ENCODE measurements at regions not wholly inside any gene's neighbourhood (a gene's known extent, or its start where the extent isn't known, plus 50 kb on each side); places are given as distances from the start of the nearest gene placed in this dataset.
A peak's percentile ranks its signal among the peaks of the same experiment; 100 is the strongest.

DNA sequence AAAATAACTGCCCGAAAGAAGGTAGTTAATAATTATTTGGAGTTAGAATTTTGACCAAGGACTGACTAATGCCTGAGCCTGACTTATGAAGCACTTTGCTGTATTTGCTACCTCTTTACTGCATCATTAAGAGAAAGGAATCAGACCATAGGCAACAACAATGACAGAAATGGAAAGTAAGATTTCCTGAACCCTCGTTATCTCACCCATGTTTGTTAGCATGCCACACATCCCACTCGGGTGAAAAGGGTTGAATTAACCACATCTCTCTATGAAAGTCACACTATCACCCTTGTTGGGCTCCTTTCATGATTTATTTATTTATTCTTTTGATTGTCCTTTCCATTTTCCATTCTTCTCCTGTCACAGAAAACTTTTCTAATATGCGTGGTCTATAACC, 59.6 kb downstream of the OLIG3 start:
- DNase-seq (ENCODE audit: low read depth in 3 of 3): no peak

DNA sequence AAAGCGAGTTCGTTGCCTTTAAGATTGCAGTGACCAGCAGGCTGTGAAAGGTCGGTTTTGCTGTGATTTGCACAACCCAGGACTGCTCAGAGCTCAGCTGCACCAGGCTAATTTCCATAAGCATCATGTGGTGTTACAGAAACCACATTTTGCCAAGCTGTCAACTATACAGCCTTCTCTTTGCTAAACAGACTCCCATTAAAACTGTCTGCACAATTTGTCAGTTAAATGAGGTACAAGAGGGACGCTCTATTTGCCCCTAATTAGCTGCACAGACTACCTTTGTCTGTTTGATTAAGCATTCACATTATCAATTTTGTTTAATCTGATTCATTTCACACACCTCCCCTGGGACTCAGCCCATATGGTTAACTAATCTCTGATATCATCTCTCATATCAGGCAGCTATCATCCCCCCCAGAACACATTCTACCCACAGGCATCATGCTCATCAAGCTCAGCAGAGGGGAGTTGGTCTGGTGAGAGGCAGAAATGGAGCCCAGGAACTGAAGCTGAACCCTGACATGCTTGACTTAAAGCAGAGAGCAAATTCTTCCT, 62.1 kb downstream of the OLIG3 start:
- no peak for DNase-seq (ENCODE audit: low read depth in 3 of 3)

GRCh38 chr6:137430954-137431353, 63.2 kb downstream of the OLIG3 start:
- DNase-seq (ENCODE audit: low read depth in 3 of 3): no peak

- no peak for DNase-seq (ENCODE audit: low read depth in 3 of 3)
Measured at GRCh38 chr6:137427656-137428290, 66.4 kb downstream of the OLIG3 start.

DNA sequence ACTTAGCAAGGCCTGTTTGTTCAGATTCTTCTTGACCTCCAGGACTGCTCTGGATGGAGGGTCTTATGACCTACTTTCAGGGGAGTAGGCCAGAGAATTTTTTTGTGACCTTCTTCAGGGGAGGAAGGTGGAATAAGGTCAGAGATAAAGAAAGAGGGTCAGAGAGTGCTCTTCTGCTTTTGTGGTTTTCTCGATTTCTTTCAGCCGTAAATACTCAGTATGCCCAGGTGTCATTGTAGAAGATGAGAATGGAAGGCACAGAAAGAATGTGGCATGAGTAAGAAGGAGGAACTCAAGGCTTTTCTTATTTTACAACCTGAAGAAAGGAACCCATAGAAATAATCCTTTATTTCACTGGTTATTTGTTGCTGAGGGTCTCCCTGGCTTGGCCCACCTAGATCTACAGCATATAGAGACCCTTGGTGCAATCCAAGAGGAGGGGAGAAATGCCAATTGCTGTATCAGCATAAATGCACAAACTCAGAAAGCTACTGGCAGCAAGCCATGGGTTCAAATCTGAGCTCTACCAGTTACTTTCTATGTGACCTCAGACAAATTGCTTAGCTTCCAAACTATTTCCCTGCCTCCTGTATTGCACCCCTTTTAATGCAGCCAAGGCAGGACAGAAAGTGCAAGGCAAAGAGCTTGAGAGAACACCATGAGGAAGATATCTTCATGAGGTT, 68.0 kb downstream of the OLIG3 start:
- DNase-seq (ENCODE audit: low read depth in 3 of 3): no peak

GRCh38 chr6:137424251-137424650, 69.9 kb downstream of the OLIG3 start:
- DNase-seq (ENCODE audit: low read depth in 3 of 3): no peak

DNA sequence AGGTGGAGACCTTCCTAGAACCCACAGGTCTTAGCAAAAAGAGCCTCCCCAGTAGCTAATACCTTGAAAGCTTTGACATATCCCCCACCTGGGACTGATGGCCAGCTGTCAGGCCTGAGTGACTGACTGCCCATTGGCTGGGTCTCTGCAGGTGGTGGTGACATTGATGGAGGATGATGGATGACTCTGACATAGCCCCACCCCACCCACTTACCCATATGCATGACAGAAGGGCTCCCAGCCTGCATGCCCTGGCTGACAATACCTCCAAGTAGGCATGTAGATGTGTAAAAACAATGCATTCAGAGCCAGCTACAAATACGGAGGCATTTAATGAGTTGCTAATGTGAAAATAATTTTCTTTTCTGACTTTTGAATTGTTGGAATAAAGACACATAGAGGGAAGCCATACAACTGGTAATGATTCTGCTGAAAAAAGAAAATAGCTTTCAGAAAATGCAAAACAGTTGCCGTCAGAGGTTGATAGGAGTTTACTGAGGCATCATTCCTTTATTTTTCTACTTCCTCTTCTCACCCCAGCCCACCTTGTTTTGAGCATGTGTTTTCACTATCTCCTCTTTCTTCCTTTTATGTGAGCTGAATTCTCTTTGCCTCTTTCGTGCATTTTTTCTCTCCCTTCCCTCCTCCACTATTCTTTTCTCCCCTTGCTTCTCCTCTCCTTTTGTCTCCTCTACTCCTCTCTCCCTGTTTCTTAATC, 70.6 kb downstream of the OLIG3 start:
- no peak for DNase-seq (ENCODE audit: low read depth in 3 of 3)

DNA sequence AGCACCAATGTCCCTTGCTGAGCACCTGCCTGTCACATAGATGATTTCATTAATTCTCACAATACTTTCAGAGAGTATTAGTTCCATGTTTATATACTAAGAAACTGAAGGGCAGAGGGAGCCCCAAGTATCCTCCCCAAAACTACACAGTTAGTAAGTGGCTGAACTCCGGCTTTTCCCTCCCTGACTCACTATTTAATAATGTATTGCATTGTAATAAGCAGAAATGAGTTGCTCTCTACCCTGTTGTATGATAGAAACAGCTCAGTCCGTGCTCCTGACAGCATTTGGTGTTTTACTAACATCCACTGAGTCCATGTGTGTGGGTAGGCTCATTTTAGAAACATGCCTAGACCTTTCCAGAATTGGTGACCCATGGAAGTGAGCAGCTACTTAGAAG, 76.8 kb downstream of the OLIG3 start:
- DNase-seq (ENCODE audit: low read depth in 3 of 3): no peak

DNA sequence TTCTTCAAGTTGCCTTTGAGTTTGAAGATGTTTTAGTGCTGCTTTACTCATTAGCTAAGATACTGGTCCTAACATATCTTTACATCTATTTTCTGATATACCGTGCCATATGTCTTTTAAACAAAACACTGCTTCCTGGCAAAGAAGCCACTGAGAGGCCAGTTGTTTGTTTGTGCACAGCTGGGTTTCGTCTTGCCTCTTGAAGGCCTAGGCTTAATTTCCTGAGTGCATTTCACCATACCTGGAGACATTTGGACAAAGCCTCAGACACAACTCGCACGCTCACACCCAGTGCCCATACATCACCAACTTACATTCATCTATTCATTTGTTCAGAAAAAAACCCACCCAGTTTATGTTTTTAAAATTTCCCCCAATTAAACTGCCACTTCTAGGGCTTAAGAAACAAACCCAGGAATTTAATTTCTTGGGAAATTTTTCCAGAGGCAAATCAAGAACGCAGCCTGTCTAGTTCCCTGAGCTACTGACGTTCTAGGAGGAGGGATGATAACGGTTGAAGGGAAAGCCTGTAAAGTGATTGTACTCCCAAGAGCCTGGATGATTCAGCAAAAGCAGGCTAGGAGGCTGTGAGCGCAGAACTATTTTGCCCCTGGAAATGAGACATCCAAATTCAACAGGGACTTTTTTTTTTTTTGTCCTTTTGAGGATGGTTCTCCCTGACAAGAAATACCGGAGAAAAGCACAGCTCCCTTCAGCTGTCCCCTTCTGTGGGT, 77.7 kb downstream of the OLIG3 start:
- no peak for DNase-seq (ENCODE audit: low read depth in 3 of 3)

DNA sequence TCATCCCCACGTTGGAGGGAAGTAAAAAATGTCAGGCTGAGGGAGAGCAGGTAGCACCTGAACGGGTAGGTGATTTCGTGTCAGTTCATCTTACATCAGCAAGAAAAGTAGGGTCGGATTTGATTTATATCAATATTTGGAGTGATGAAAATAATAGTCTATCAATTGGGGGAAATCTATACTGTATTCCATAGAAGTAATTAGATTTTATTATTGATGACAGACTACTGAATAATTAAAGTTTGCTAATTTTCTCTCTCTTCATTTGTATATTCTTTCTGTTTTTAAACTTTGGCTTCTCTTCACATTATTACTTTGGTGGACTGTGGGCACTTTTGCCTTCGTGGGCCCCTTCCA, 78.4 kb downstream of the OLIG3 start:
- no peak for DNase-seq (ENCODE audit: low read depth in 3 of 3)

GRCh38 chr6:137415127-137415833, 78.9 kb downstream of the OLIG3 start:
- DNase-seq (ENCODE audit: low read depth in 3 of 3): peak; percentile 21 to 34 (median 33)

DNA sequence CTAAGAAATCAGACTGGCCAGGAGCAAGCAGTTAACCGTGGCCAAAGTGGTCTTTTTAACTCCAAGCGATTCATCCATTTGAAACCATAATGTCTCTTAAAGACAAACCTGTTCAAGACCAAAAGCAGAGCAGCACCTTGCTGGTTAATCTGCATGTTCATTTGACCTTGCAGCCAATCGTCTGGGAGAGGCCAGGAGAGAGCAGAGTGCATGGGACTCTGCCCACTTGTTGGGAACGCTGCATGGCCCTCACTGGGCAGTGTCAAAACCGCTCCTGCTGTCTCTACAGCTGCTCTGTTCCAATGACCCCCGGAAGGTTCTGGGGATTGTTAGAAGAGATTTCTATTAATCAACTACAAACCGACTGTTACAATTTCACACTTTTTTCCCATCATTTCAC, 79.6 kb downstream of the OLIG3 start:
- no peak for DNase-seq (ENCODE audit: low read depth in 3 of 3)

DNA sequence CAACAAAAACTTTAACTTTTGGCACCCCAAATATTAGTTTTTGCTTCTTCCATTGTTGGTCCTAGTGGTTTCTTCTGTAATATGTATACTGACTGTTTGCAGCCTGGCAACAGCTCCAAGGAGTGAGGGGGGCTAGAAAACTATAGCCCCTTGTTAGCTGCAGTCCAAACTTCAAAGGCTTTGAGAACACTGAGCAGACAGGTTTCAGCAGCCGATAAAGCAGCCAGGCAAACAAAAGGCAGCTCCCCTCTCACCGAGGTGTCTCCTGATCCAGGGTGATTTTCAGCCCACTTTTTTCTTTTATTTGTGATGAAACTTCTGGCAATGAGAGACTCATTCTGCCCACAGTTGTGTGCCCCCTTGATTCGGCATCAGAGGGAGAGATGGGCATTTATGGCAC, 80.7 kb downstream of the OLIG3 start:
- no peak for DNase-seq (ENCODE audit: low read depth in 3 of 3)

DNA sequence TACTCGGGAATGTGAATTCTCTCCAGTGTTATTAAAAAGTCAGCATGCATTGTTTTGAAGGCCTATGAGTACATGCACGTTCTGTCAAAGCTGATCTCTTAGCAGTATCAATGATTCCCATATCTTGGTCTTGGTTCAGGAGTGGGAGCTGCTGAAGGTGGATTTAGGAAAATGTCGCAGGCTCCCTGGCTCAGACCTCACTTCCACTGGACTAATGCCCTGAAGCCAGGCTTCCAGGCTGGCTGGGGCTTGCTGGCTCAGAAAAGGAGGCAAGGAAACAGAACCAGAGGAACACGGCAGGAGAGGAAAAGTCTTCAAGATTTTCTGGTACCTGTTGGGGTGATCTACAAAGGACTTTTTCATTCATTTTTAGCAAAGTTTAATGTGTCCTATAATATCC, 81.6 kb downstream of the OLIG3 start:
- no peak for DNase-seq (ENCODE audit: low read depth in 3 of 3)

GRCh38 chr6:137409266-137409777, 84.9 kb downstream of the OLIG3 start:
- DNase-seq (ENCODE audit: low read depth in 3 of 3): no peak

- DNase-seq (ENCODE audit: low read depth in 3 of 3): no peak
Measured at GRCh38 chr6:137407816-137408215, 86.4 kb downstream of the OLIG3 start.

- no peak for DNase-seq (ENCODE audit: low read depth in 3 of 3)
Measured at GRCh38 chr6:137405806-137406205, 88.4 kb downstream of the OLIG3 start.

- DNase-seq (ENCODE audit: low read depth in 3 of 3): no peak
Measured at GRCh38 chr6:137403855-137404254, 90.3 kb downstream of the OLIG3 start.

- DNase-seq (ENCODE audit: low read depth in 3 of 3): no peak
Measured at GRCh38 chr6:137403443-137403842, 90.8 kb downstream of the OLIG3 start.

- DNase-seq (ENCODE audit: low read depth in 3 of 3): no peak
Measured at GRCh38 chr6:137402143-137402680, 92.0 kb downstream of the OLIG3 start.

DNA sequence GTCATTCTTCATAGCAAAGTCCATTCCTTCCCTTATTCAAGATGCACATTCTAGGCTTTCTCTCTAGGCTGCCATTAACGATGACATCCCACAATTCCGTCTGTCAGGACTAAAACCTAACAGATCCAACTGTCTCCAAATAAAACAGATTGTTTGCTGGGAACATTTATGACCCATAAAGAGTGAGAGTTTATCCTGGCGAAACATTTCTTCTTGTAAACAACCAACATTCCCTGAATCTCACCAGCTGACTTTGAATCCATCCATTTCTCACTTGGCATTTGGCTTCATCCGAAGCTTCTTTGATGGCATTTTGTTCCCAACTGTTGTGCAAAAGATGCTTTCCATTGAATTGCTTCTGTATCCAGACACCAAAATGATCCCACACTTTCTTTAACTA, 93.1 kb downstream of the OLIG3 start:
- DNase-seq (ENCODE audit: low read depth in 3 of 3): no peak

Measured in stimulated activated CD4-positive, alpha-beta T cell treated with anti-CD3 and anti-CD28 coated beads, TNF-alpha, amount 100 ng/mL, for 48 hours (primary cell).